AG10803 (cell line): ENCODE measurements at regions not wholly inside any gene's neighbourhood (a gene's known extent, or its start where the extent isn't known, plus 50 kb on each side); places are given as distances from the start of the nearest gene placed in this dataset.

Experiments
- DNase-seq: peaks from one replicate; pipeline ENCODE4 v3.0.0; 2010; ENCODE audit warnings: low read depth
- H3K4me3 ChIP-seq: 2 replicates; pipeline ENCODE4 v1.5.1; 2011; ENCODE audit warnings: mild to moderate bottlenecking, low read length, control low read depth
- TF ChIP-seq, protein P1 (sequence below): conservative IDR thresholded peaks from 2 replicates; pipeline ENCODE4 v1.5.1; 2011; ENCODE audit warnings: mild to moderate bottlenecking, low read length, control low read depth, inconsistent platforms

DNA sequence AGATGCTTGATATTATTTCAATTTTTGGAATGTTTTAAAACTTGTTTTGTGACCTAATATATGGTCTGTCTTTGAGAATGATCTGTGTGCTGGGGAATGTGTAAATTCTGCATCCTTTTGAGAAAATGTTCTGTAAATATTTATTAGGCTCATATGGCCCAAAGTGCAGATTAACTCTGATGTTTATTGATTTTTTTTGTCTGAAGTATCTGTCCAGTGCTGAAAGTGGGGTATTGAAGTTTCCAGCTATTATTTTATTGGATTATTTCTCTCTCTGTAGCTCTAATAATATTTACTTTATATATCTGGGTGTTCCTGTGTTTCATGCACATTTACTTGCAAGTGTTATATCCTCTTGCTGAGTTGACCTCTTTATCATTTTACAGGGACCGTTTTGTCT, 1397.2 kb downstream of the PLA2G4A start:
- DNase-seq, result no peak
- H3K4me3 ChIP-seq, result no peak overlapping the region
- TF ChIP-seq, protein P1, sequence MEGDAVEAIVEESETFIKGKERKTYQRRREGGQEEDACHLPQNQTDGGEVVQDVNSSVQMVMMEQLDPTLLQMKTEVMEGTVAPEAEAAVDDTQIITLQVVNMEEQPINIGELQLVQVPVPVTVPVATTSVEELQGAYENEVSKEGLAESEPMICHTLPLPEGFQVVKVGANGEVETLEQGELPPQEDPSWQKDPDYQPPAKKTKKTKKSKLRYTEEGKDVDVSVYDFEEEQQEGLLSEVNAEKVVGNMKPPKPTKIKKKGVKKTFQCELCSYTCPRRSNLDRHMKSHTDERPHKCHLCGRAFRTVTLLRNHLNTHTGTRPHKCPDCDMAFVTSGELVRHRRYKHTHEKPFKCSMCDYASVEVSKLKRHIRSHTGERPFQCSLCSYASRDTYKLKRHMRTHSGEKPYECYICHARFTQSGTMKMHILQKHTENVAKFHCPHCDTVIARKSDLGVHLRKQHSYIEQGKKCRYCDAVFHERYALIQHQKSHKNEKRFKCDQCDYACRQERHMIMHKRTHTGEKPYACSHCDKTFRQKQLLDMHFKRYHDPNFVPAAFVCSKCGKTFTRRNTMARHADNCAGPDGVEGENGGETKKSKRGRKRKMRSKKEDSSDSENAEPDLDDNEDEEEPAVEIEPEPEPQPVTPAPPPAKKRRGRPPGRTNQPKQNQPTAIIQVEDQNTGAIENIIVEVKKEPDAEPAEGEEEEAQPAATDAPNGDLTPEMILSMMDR, result no peak

GRCh38 chr1:188228623-188229022, 1399.9 kb downstream of the PLA2G4A start:
- no peak overlapping the region for H3K4me3 ChIP-seq
- DNase-seq, result no peak

DNA sequence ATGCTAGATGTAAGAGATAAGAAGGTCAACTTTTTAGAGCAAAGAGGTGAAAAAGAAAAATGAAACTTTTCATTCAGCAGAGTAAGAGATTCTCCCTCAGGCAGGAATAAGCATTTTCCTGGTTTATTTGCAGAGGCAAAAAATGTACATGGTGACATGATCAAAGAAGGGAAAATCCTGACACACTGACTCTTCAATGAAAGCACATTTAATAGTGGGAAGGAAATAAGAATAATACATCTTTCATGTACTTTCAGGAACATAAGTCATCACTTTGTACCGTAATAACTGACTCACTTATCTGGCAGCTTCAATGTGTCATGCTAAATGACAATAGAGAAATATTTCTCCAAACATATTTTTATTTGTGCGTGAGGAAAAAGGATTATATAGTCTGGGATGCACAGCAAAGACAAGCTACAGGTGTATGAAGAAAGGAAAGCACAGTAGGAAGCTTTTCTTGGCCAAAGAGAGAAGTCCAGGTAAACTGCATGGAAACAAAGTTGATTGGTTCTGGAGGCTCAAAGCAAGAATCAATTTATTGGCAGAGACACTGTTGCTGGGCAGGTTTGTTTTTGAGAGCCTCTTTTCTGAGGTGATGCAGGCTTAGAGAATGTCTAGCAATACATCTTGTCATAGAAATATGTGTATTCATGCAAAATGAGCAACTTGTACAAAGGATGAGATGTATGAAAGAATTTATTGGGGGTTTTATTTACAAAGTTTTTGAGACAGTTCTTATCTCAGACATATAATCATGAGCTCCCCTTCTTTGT, 1409.0 kb downstream of the PLA2G4A start:
- no peak for DNase-seq
- TF ChIP-seq, protein P1, result no peak

More at GRCh38 chr1:188228623-188229022, 1399.9 kb downstream of the PLA2G4A start:
- TF ChIP-seq, protein P1, result no peak

GRCh38 chr1:188240772-188241406, 1412.1 kb downstream of the PLA2G4A start:
- DNase-seq, result no peak
- H3K4me3 ChIP-seq, result no peak overlapping the region
- TF ChIP-seq, protein P1, result no peak

More for the DNA sequence above, 1409.0 kb downstream of the PLA2G4A start:
- H3K4me3 ChIP-seq, result no peak overlapping the region

GRCh38 chr1:188241629-188242028, 1412.9 kb downstream of the PLA2G4A start:
- H3K4me3 ChIP-seq, result no peak overlapping the region
- TF ChIP-seq, protein P1, result no peak
- no peak for DNase-seq

DNA sequence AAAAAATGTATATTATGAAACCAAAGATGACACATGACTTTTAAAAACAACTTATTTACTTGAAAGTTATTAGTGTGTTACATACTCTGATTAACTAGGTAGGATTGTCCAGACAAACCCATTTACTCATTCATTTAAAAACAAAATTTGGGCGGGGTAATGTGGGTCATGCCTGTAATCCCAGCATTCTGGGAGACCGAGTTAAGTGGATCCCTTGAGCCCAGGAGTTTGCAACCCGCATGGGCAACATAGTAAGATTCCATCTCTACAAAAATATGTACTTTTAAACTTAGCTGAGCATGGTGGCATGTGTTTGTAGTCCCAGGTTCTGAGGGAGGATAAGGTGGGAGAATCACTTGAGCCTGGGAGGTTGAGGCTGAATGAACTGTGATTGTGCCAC, 1414.7 kb downstream of the PLA2G4A start:
- no peak overlapping the region for H3K4me3 ChIP-seq
- TF ChIP-seq, protein P1, result no peak
- no peak for DNase-seq

GRCh38 chr1:188244681-188245080, 1415.9 kb downstream of the PLA2G4A start:
- TF ChIP-seq, protein P1, result no peak
- H3K4me3 ChIP-seq, result no peak overlapping the region
- DNase-seq, result no peak
